Upper lobe of left lung (tissue), 6 donors: ENCODE measurements at regions not wholly inside any gene's neighbourhood (a gene's known extent, or its start where the extent isn't known, plus 50 kb on each side); places are given as distances from the start of the nearest gene placed in this dataset.

Source experiments
- ATAC-seq, 2 donors: fragments of 200-7000 bp; cut with Tn5 transposase; one replicate each; pipeline ENCODE4 v1.9.1; 2022; ENCODE audit warnings: mild to moderate bottlenecking in 2 of 2, moderate library complexity in 2 of 2; ENCODE audit not compliant: low FRiP score in 2 of 2
- DNase-seq, 2 donors: peaks; one replicate each; pipeline ENCODE4 v3.0.0-alpha.2; 2019 to 2020
- H3K27ac ChIP-seq, 4 donors: fragments of 200-600 bp; sonication (generic); one replicate each; pipeline ENCODE4 v1.5.1; 2016 to 2019
- H3K27me3 ChIP-seq, 4 donors: fragments of 200-600 bp; sonication (generic); one replicate each; pipeline ENCODE4 v1.5.1; 2017 to 2019
- H3K36me3 ChIP-seq, 4 donors: fragments of 200-600 bp; sonication (generic); one replicate each; pipeline ENCODE4 v1.5.1; 2016 to 2019
- H3K4me1 ChIP-seq, 4 donors: fragments of 200-600 bp; sonication (generic); one replicate each; pipeline ENCODE4 v1.5.1; 2018 to 2019
- H3K4me3 ChIP-seq, 4 donors: fragments of 200-600 bp; sonication (generic); one replicate each; pipeline ENCODE4 v1.5.1; 2017 to 2019; ENCODE audit warnings: mild to moderate bottlenecking in 2 of 4, moderate library complexity in 1 of 4
- H3K9me3 ChIP-seq, 4 donors: fragments of 200-600 bp; sonication (generic); one replicate each; pipeline ENCODE4 v1.5.1; 2018 to 2019
- EP300 ChIP-seq, 4 donors: sonication (generic); formaldehyde crosslinking; IDR thresholded peaks; one replicate each; pipeline ENCODE4 v1.5.1; 2017; ENCODE audit warnings: antibody characterized with exemption in 4 of 4, control low read depth in 2 of 4
- POLR2A ChIP-seq, 4 donors: fragments of 450-650 bp; IDR thresholded peaks; one replicate each; pipeline ENCODE4 v1.5.1; 2016 to 2017; ENCODE audit warnings: antibody characterized with exemption in 4 of 4, mild to moderate bottlenecking in 2 of 4
- POLR2AphosphoS5 ChIP-seq, 2 donors: sonication (generic); formaldehyde crosslinking; IDR thresholded peaks; one replicate each; pipeline ENCODE4 v1.5.1; 2017; ENCODE audit warnings: antibody characterized with exemption in 2 of 2
- WGBS, 2 donors: methylation state at CpG; one replicate each; pipeline ENCODE4 v1.1.5; 2017 to 2018; 5-methylcytosine and 5-hydroxymethylcytosine counted together
- TF ChIP-seq, protein P1 (sequence below), 6 experiments: fragments of 450-650 bp in 4 of 6; fragments of 200-600 bp in 2 of 6; sonication (generic) in 2 of 6; IDR thresholded peaks; one replicate each; pipeline ENCODE4 v1.5.1; 2016 to 2019; ENCODE audit warnings: antibody characterized with exemption in 6 of 6
- donor health status: DM: no; HTN: no; CAD: no; lungs with moderate emphysema.
- donor health status: DM: no; HTN: yes; CAD: no; lungs with severe emphysema.

DNA sequence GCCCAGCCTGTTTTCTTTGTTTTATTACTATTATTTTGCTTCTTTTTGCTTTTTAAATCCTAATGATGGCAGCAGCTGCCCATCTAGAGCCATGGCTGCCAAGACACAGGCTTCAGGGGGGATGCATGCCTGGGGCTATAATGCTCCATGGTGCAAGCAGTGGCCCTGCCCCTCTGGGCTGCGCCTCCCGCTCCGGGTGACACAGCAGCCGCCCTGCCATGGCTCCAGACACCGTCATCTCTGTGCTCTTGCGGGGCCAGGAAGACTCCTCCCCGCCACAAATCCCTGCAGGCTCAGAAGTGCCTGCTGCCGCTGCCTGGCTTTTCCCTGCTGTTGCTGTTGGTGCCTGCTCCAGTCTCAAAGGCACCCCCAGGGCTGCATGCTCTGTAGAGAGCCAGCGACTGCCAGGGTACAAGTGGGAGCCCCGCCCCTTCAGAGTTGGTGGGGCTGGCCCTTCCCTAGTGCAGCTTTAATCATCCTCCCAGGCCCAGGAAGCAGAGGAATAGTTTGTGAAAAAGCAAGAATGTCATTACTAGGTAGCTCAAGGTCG is 581.5 kb downstream of the FGF9 start:
- TF ChIP-seq EP300 (IDR thresholded peaks at IDR 0.05) (no peak), POLR2A (IDR thresholded peaks at IDR 0.05) (no peak), POLR2AphosphoS5 (IDR thresholded peaks at IDR 0.05) (no peak)
- TF ChIP-seq, protein P1, sequence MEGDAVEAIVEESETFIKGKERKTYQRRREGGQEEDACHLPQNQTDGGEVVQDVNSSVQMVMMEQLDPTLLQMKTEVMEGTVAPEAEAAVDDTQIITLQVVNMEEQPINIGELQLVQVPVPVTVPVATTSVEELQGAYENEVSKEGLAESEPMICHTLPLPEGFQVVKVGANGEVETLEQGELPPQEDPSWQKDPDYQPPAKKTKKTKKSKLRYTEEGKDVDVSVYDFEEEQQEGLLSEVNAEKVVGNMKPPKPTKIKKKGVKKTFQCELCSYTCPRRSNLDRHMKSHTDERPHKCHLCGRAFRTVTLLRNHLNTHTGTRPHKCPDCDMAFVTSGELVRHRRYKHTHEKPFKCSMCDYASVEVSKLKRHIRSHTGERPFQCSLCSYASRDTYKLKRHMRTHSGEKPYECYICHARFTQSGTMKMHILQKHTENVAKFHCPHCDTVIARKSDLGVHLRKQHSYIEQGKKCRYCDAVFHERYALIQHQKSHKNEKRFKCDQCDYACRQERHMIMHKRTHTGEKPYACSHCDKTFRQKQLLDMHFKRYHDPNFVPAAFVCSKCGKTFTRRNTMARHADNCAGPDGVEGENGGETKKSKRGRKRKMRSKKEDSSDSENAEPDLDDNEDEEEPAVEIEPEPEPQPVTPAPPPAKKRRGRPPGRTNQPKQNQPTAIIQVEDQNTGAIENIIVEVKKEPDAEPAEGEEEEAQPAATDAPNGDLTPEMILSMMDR (IDR thresholded peaks at IDR 0.05), result no peak
- no peak for ATAC-seq
- H3K27ac ChIP-seq, result no peak overlapping the region
- H3K4me3 ChIP-seq, result no peak overlapping the region
- H3K27me3 ChIP-seq, result no peaks in the 10 kb centered on the region
- DNase-seq, result peak in 1 of 2 donors; percentile 54
- no peaks in the 10 kb centered on the region for H3K36me3 ChIP-seq
- H3K4me1 ChIP-seq, result no peaks in the 10 kb centered on the region
- WGBS, 2 donors, result 88 to 95% methylated on average over 7 to 9 of the region's 11 CpGs
- no peaks in the 10 kb centered on the region for H3K9me3 ChIP-seq

DNA sequence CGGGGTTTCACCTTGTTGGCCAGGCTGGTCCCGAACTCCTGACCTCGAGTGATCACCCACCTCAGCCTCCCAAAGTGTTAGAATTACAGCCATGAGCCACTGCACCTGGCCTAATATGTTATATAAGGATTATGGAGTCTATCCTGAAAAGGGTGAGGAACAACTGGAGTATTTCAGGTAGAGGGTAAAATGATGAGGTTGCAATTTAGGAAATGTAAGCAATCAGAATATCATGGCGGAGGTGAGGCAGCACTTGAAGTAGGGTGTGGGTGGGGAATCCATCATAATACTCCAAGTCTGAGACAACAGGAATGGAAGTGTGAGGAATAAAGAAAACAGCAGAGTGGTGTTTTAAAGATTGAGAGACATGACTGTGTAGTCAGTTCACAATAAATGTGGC is 582.2 kb downstream of the FGF9 start:
- Histone ChIP-seq H3K27ac (no peak overlapping the region), H3K27me3 (no peaks in the 10 kb centered on the region), H3K4me1 (no peaks in the 10 kb centered on the region), H3K9me3 (no peaks in the 10 kb centered on the region), H3K36me3 (no peaks in the 10 kb centered on the region), H3K4me3 (no peak overlapping the region)
- TF ChIP-seq, protein P1 (IDR thresholded peaks at IDR 0.05), result no peak
- no peak for TF ChIP-seq POLR2A (IDR thresholded peaks at IDR 0.05)
- DNase-seq (no peak), ATAC-seq (no peak)
- WGBS, 2 donors, result 89 to 90% methylated on average over 4 of the region's 4 CpGs

DNA sequence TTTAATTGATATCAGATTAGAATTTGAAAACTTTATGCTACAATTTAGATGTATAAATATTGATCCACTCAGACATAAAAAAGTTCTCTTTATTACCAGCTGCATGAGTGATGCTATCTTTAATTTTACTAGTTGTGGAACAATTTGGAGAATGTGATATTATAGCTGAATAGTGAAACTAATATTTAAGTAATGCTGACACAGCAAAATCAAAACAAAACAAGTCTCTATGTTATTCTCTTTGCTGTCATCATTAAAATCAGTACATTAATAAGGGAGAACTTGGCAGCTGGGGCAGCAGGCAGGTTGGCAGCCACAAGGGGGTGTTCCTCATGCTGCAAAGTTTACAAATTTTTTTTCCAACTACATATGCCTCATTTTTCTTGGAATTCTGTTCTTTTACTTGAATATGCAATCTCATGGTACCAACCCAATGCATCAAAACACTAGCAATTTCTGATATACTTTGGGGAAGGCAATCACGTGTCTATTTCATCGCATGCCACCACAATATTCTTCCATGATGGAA is 585.3 kb downstream of the FGF9 start:
- TF ChIP-seq POLR2A (IDR thresholded peaks at IDR 0.05) (no peak), POLR2AphosphoS5 (IDR thresholded peaks at IDR 0.05) (no peak), EP300 (IDR thresholded peaks at IDR 0.05) (no peak)
- TF ChIP-seq, protein P1 (IDR thresholded peaks at IDR 0.05), result no peak
- ATAC-seq (no peak), DNase-seq (no peak)
- Histone ChIP-seq H3K4me1 (no peaks in the 10 kb centered on the region), H3K4me3 (no peak overlapping the region), H3K27me3 (no peaks in the 10 kb centered on the region), H3K9me3 (no peaks in the 10 kb centered on the region), H3K36me3 (no peaks in the 10 kb centered on the region), H3K27ac (no peak overlapping the region)
- 88% methylated on average over 2 of the region's 2 CpGs for WGBS, 2 donors

DNA sequence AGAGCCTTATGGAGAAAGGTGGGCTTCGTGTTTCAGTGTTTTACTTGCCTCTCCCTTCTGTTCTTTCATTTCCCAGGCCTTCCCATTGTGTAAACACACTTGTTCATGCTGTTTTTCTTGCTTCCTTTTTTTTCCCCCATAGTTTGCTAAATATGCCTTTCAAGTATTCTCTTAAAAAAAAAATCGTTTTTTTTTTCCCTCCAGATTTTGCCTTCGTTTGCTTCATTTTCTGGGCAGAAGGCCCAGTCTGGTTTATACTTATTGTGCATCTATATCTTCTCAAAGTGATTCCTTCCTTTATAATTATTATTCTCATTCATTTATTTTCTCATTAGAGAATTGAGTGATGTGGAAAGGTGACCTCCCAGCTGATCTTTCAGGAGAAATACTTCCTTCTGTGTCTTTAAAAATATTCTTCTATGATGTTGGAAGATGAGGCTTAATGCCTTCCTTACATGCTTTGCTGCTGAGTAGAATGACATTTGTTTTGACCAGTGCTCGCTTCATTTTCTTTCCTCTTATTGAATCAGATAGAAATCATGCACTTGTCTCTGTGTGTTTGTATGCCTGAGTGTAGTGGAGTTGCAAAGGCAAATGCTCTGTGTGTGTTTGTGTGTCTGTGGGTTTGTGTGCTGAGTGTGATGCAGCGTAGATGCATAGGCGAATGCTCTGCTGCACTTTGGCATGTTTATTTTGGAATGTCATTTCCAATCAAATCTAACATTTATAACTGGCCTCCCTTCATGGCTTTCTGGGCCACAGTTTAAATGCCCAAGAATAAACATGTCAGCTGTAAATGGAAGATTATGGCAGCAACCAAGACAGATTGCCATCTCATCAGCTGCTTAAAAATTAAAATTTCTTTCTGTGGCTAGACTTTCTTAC is 591.4 kb downstream of the FGF9 start:
- TF ChIP-seq EP300 (IDR thresholded peaks at IDR 0.05), result no peak
- TF ChIP-seq, protein P1 (IDR thresholded peaks at IDR 0.05), result no peak
- no peak for TF ChIP-seq POLR2AphosphoS5 (IDR thresholded peaks at IDR 0.05)
- no peak for TF ChIP-seq POLR2A (IDR thresholded peaks at IDR 0.05)
- Histone ChIP-seq H3K9me3 (no peaks in the 10 kb centered on the region), H3K27me3 (no peaks in the 10 kb centered on the region), H3K36me3 (no peaks in the 10 kb centered on the region), H3K4me3 (no peak overlapping the region), H3K27ac (no peak overlapping the region), H3K4me1 (no peaks in the 10 kb centered on the region)
- DNase-seq (no peak), ATAC-seq (no peak)
- WGBS, 2 donors, result 39 to 45% methylated on average over 6 of the region's 6 CpGs
